Neuronal stem cell (in vitro differentiated cells): ENCODE measurements at regions not wholly inside any gene's neighbourhood (a gene's known extent, or its start where the extent isn't known, plus 50 kb on each side); places are given as distances from the start of the nearest gene placed in this dataset.

Experiments
- DNase-seq: peaks from one replicate; pipeline ENCODE4 v3.0.0-alpha.2; 2013; ENCODE audit warnings: low spot score
- H2AFZ ChIP-seq: one replicate; pipeline ENCODE4 v1.6.1; 2013; ENCODE audit warnings: mild to moderate bottlenecking, low read length, inconsistent platforms
- H2AK5ac ChIP-seq: 2 replicates; pipeline ENCODE4 v1.6.1; 2013; ENCODE audit warnings: low read depth, mild to moderate bottlenecking, inconsistent platforms, low read length, moderate library complexity, mixed read lengths
- H2BK120ac ChIP-seq: 2 replicates; pipeline ENCODE4 v1.6.1; 2013; ENCODE audit warnings: low read depth, mild to moderate bottlenecking, inconsistent platforms, low read length, moderate library complexity, mixed read lengths
- H2BK12ac ChIP-seq: one replicate; pipeline ENCODE4 v1.6.1; 2013; ENCODE audit warnings: low read length, inconsistent platforms
- H2BK15ac ChIP-seq: 2 replicates; pipeline ENCODE4 v1.6.1; 2013; ENCODE audit warnings: mild to moderate bottlenecking, low read length, inconsistent platforms, mixed read lengths
- H2BK5ac ChIP-seq: one replicate; pipeline ENCODE4 v1.6.1; 2013; ENCODE audit warnings: inconsistent platforms, mild to moderate bottlenecking, low read length, moderate library complexity
- H3K14ac ChIP-seq: one replicate; pipeline ENCODE4 v1.6.1; 2013; ENCODE audit warnings: low read length, inconsistent platforms
- H3K18ac ChIP-seq: 2 replicates; pipeline ENCODE4 v1.6.1; 2013; ENCODE audit warnings: low read length, inconsistent platforms
- H3K23ac ChIP-seq: 2 replicates; pipeline ENCODE4 v1.6.1; 2013; ENCODE audit warnings: low read depth, mild to moderate bottlenecking, mixed read lengths, low read length, inconsistent platforms; ENCODE audit not compliant: poor library complexity
- H3K27ac ChIP-seq: replicated peaks from 3 replicates; pipeline ENCODE4 v1.5.1; 2013; ENCODE audit warnings: low read length, inconsistent platforms
- H3K27me3 ChIP-seq, 3 experiments: 2 replicates each; pipeline ENCODE4 v1.6.1; 2013; ENCODE audit warnings: low read length in 3 of 3, mild to moderate bottlenecking in 2 of 3, inconsistent platforms in 1 of 3, low read depth in 1 of 3, mixed read lengths in 1 of 3, moderate library complexity in 1 of 3; ENCODE audit not compliant: control insufficient read depth in 3 of 3, insufficient read depth in 3 of 3
- H3K36me3 ChIP-seq, 2 donors: replicated peaks in 1 of 2; 2 replicates each; pipeline ENCODE4 v1.6.1; 2013; ENCODE audit warnings: low read length in 2 of 2; ENCODE audit not compliant: control insufficient read depth in 2 of 2, insufficient read depth in 2 of 2
- H3K4ac ChIP-seq: 2 replicates; pipeline ENCODE4 v1.6.1; 2013; ENCODE audit warnings: inconsistent platforms, mild to moderate bottlenecking, low read length, moderate library complexity
- H3K4me1 ChIP-seq, 2 donors: 1 replicate in 1 of 2; 2 replicates in 1 of 2; pipeline ENCODE4 v1.6.1; 2013; ENCODE audit warnings: low read length in 2 of 2, low read depth in 1 of 2; ENCODE audit not compliant: control insufficient read depth in 2 of 2, insufficient read depth in 1 of 2
- H3K4me2 ChIP-seq: one replicate; pipeline ENCODE4 v1.6.1; 2013; ENCODE audit warnings: mild to moderate bottlenecking, low read length, inconsistent platforms; ENCODE audit not compliant: insufficient read depth, poor library complexity, severe bottlenecking
- H3K4me3 ChIP-seq, 2 donors: 2 replicates each; pipeline ENCODE4 v1.5.1; 2013; ENCODE audit warnings: low read length in 2 of 2, mild to moderate bottlenecking in 2 of 2, inconsistent platforms in 1 of 2, moderate library complexity in 1 of 2
- H3K79me1 ChIP-seq: one replicate; pipeline ENCODE4 v1.6.1; 2013; ENCODE audit warnings: low read depth, mild to moderate bottlenecking, inconsistent platforms, low read length, moderate library complexity
- H3K9ac ChIP-seq: one replicate; pipeline ENCODE4 v1.6.1; 2013; ENCODE audit warnings: mild to moderate bottlenecking, low read depth, low read length, inconsistent platforms; ENCODE audit not compliant: poor library complexity
- H3K9me3 ChIP-seq, 2 donors: replicated peaks in 1 of 2; 2 replicates each; pipeline versions ENCODE3 to v1.6.1; 2013; ENCODE audit warnings: low read length in 2 of 2, mild to moderate bottlenecking in 2 of 2, inconsistent platforms in 1 of 2, low read depth in 1 of 2, mixed read lengths in 1 of 2, moderate library complexity in 1 of 2; ENCODE audit not compliant: control insufficient read depth in 2 of 2, insufficient read depth in 1 of 2
- H4K8ac ChIP-seq: one replicate; pipeline ENCODE4 v1.6.1; 2013; ENCODE audit warnings: low read depth, mild to moderate bottlenecking, inconsistent platforms, low read length, moderate library complexity
- H4K91ac ChIP-seq: one replicate; pipeline ENCODE4 v1.6.1; 2013; ENCODE audit warnings: low read length, low read depth, mild to moderate bottlenecking, inconsistent platforms; ENCODE audit not compliant: poor library complexity
- WGBS, 2 donors: extraction: QIAGEN DNeasy Blood & Tissue Kit; methylation state at CpG; one replicate each; pipeline ENCODE4 v1.1.7; 2013; ENCODE audit warnings: missing lambda C conversion rate in 2 of 2, mixed read lengths in 1 of 2; ENCODE audit not compliant: insufficient read length in 2 of 2, insufficient replicate concordance in 1 of 2; ENCODE audit errors: extremely low coverage in 2 of 2; 5-methylcytosine and 5-hydroxymethylcytosine counted together

- no peak for DNase-seq
- H3K79me1 ChIP-seq: no peaks in the 10 kb centered on the region
- H2BK12ac ChIP-seq: no peak overlapping the region
- H3K18ac ChIP-seq: no peak overlapping the region
- H2BK15ac ChIP-seq: no peak overlapping the region
- WGBS, 2 donors: no CpG with 5 or more reads among the region's 3 CpGs
- no peak overlapping the region for H4K91ac ChIP-seq
- no peak overlapping the region for H2AK5ac ChIP-seq
- H3K14ac ChIP-seq: no peak overlapping the region
- H3K4ac ChIP-seq: no peak overlapping the region
- H3K9ac ChIP-seq: no peak overlapping the region
- no peak overlapping the region for H3K27ac ChIP-seq
- no peaks in the 10 kb centered on the region for H3K9me3 ChIP-seq
- H2BK5ac ChIP-seq: no peak overlapping the region
- peaks cover 0 to 15% (median 0%) of the 10 kb centered on the region in 3 experiments for H3K27me3 ChIP-seq
- no peak overlapping the region for H2AFZ ChIP-seq
- no peaks in the 10 kb centered on the region for H3K36me3 ChIP-seq
- H4K8ac ChIP-seq: no peak overlapping the region
- H3K4me3 ChIP-seq: no peak overlapping the region
- no peak overlapping the region for H3K4me2 ChIP-seq
- peaks cover 3 to 10% of the 10 kb centered on the region in 2 donors for H3K4me1 ChIP-seq
- H2BK120ac ChIP-seq: no peak overlapping the region
- H3K23ac ChIP-seq: no peak overlapping the region
Measured at GRCh38 chr20:51119914-51120313, 97.0 kb upstream of the KCNG1 start.

- peaks cover 3 to 10% of the 10 kb centered on the region in 2 donors for H3K4me1 ChIP-seq
- H4K91ac ChIP-seq: no peak overlapping the region
- H2AK5ac ChIP-seq: no peak overlapping the region
- H3K14ac ChIP-seq: no peak overlapping the region
- H2BK120ac ChIP-seq: no peak overlapping the region
- H2BK5ac ChIP-seq: no peak overlapping the region
- H3K23ac ChIP-seq: no peak overlapping the region
- no peak for DNase-seq
- H3K27ac ChIP-seq: no peak overlapping the region
- no peaks in the 10 kb centered on the region for H3K79me1 ChIP-seq
- H3K4me2 ChIP-seq: no peak overlapping the region
- no peak overlapping the region for H3K4me3 ChIP-seq
- H2AFZ ChIP-seq: no peak overlapping the region
- no peak overlapping the region for H3K9ac ChIP-seq
- no peak overlapping the region for H3K4ac ChIP-seq
- H3K9me3 ChIP-seq: no peaks in the 10 kb centered on the region
- no peak overlapping the region for H4K8ac ChIP-seq
- peak overlapping the region; percentile 53 for H3K18ac ChIP-seq
- no peak overlapping the region for H2BK12ac ChIP-seq
- WGBS, 2 donors: no CpG with 5 or more reads among the region's 8 CpGs
- H3K36me3 ChIP-seq: no peaks in the 10 kb centered on the region
- peaks cover 0 to 15% (median 0%) of the 10 kb centered on the region in 3 experiments for H3K27me3 ChIP-seq
- H2BK15ac ChIP-seq: no peak overlapping the region
Measured at GRCh38 chr20:51118985-51119527, 96.1 kb upstream of the KCNG1 start.

GRCh38 chr20:51118216-51118615 lies 95.3 kb upstream of the KCNG1 start:
- no peak overlapping the region for H2AFZ ChIP-seq
- peak overlapping the region; percentile 30 for H4K8ac ChIP-seq
- H2AK5ac ChIP-seq: peak overlapping the region; percentile 30
- no CpG with 5 or more reads among the region's 2 CpGs for WGBS, 2 donors
- no peaks in the 10 kb centered on the region for H3K79me1 ChIP-seq
- H2BK120ac ChIP-seq: no peak overlapping the region
- H3K9me3 ChIP-seq: no peaks in the 10 kb centered on the region
- no peak overlapping the region for H3K14ac ChIP-seq
- peak overlapping the region; percentile 44 for H2BK15ac ChIP-seq
- H3K27ac ChIP-seq: no peak overlapping the region
- no peak overlapping the region for H4K91ac ChIP-seq
- no peaks in the 10 kb centered on the region for H3K36me3 ChIP-seq
- H3K4ac ChIP-seq: no peak overlapping the region
- peaks cover 3 to 10% of the 10 kb centered on the region in 2 donors for H3K4me1 ChIP-seq
- peaks cover 0 to 15% (median 0%) of the 10 kb centered on the region in 3 experiments for H3K27me3 ChIP-seq
- DNase-seq: no peak
- H3K23ac ChIP-seq: no peak overlapping the region
- H3K4me2 ChIP-seq: no peak overlapping the region
- H3K4me3 ChIP-seq: no peak overlapping the region
- H2BK12ac ChIP-seq: peak overlapping the region; percentile 43
- H2BK5ac ChIP-seq: peak overlapping the region; percentile 9
- H3K18ac ChIP-seq: peak overlapping the region; percentile 46
- H3K9ac ChIP-seq: no peak overlapping the region

GRCh38 chr20:51116765-51117686 lies 94.1 kb upstream of the KCNG1 start:
- no peak overlapping the region for H2AK5ac ChIP-seq
- H3K23ac ChIP-seq: no peak overlapping the region
- H3K9me3 ChIP-seq: no peaks in the 10 kb centered on the region
- no peak overlapping the region for H3K4me2 ChIP-seq
- no peak overlapping the region for H2AFZ ChIP-seq
- no peak overlapping the region for H3K4ac ChIP-seq
- H2BK120ac ChIP-seq: no peak overlapping the region
- H3K4me3 ChIP-seq: no peak overlapping the region
- no peaks in the 10 kb centered on the region for H3K36me3 ChIP-seq
- no peak overlapping the region for H3K27ac ChIP-seq
- no peak overlapping the region for H2BK15ac ChIP-seq
- H3K14ac ChIP-seq: no peak overlapping the region
- no peak overlapping the region for H2BK12ac ChIP-seq
- H3K79me1 ChIP-seq: no peaks in the 10 kb centered on the region
- peaks cover 0 to 11% (median 0%) of the 10 kb centered on the region in 3 experiments for H3K27me3 ChIP-seq
- no peak overlapping the region for H3K9ac ChIP-seq
- peaks cover 3 to 9% of the 10 kb centered on the region in 2 donors for H3K4me1 ChIP-seq
- H3K18ac ChIP-seq: peak overlapping the region; percentile 40
- no CpG with 5 or more reads among the region's 9 CpGs for WGBS, 2 donors
- no peak overlapping the region for H4K91ac ChIP-seq
- no peak for DNase-seq
- no peak overlapping the region for H2BK5ac ChIP-seq
- H4K8ac ChIP-seq: no peak overlapping the region
